NCI-H128 (cell line): ENCODE measurements at regions not wholly inside any gene's neighbourhood (a gene's known extent, or its start where the extent isn't known, plus 50 kb on each side); places are given as distances from the start of the nearest gene placed in this dataset.
"Not testable (repeated sequence)": the region's sequence is repeated elsewhere in the genome, so short reads cannot be mapped to it uniquely, and the experiment has no call there.

ENCODE experiments used
- DNase-seq: peaks from one replicate; lab custom pipeline; 2025; ENCODE audit not compliant: unreplicated experiment; lab: John Stamatoyannopoulos, UW

DNA sequence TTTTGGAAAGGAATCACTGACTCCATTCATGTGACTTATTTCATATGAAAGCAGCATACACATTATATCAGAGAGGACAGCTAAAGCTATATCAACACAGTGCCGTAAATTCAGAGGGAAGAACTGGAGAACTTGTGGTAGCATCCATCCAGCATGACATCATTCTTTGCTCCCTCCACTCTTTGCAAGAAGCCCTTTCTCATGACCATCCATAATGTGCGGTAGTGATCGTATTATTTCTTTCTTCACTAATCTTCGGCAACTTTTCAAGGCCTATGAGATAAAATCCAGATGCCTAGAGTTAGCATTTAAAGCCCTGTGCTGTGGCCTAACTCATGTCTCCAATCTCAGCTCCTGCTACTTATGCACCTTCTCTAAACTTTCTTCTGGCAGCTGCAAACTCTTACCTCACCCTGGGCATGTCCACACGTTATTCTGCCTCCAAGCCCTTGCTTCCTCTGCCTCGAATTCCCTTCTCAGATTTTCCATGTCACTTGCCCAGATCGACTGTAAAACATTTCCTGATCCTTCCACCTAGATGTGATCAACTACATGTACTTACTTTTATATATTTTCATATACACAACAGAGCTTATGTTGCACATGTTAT lies 307.3 kb upstream of the SGCD start:
- DNase-seq: no peak

DNA sequence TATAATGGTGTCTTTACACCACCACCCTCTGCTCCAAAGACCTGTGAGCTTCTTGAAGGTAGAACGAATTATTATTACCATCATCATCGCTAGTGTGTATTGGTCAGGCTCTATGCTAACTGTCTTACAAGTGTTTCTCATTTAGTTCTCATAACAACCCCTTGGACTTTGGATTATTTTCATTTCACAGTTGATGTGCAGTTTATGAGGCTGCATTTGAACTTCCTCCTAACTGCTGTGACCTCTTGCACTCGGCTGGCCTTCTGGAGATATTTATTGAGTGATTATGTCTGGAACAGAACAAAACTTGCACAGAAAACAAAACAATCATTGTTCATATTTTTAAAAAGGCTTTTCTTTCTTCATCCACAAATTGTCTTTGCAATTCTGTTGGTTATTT lies 306.3 kb upstream of the SGCD start:
- DNase-seq: no peak

DNA sequence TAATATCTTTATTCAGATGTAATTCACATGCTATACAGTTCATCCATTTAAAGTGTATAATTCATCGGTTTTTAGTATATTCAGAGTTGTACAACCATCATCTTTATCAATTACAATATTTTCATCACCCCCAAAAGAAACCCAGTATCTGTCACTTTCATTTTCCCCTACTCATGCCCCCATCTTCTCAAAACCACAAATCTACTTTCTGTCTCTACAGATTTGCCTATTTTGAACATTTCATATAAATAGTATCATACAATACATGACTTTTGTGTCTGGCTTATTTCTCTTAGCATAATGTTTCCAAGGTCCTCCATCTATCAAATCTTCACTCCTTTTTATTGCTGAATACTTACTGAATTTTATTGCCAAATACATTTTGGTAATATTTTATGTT lies 305.1 kb upstream of the SGCD start:
- DNase-seq: no peak

DNA sequence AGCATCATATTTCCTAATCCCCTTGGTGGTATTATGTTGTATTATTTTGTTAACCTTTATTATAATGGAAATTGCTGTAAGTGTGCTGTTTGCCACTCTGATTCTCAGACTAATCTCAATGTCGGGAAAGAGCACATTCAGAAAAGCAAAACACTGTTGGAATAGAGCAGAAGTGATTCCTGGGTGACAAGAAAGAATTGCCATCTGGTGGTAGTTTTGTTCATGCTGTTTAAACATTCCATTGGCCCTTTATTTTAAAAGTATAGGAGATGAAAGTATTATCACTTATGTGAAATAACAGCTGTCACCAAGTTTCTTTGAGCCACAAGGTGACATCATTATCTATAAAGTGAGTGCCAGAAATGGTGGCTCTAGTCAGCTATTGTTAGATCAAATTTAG lies 301.3 kb upstream of the SGCD start:
- no peak for DNase-seq

DNA sequence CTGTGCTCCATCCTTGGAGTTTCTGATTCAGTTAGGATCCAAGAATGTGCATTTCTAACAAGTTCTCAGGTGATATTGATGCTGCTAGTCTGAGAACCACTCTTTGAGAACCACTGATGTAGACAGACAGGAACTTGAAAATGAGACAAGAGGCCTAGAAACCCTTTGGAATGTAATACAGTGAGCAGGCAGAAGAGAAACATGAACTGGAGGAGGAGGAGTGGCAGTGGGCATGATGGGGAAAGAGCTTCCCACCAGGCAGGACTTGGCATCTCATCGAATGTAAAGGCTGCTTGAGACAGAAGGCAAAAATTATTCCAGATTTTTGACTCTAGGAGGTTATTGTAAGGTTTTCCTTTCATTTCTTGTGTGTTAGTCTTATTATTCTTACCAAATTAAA lies 295.8 kb upstream of the SGCD start:
- DNase-seq: no peak

DNA sequence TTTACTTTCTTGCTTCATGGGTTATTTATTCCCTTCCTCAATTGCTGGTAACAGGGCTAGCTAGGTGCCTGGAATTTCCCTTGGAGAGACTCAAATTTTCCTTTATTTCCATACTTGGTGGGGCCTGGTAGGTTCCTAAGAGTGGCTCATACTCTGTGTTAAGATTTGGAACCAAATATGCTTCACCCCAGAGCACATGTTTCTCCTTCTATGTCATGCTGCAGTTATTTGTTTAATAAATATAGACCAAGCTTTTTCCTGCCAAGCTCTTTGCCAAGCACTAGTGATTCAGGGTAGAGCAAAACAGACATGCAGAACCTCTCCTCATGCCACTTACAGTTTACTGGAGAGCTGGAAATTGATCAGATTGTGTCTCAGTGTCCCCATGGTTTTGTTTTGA lies 290.3 kb upstream of the SGCD start:
- DNase-seq: no peak

DNA sequence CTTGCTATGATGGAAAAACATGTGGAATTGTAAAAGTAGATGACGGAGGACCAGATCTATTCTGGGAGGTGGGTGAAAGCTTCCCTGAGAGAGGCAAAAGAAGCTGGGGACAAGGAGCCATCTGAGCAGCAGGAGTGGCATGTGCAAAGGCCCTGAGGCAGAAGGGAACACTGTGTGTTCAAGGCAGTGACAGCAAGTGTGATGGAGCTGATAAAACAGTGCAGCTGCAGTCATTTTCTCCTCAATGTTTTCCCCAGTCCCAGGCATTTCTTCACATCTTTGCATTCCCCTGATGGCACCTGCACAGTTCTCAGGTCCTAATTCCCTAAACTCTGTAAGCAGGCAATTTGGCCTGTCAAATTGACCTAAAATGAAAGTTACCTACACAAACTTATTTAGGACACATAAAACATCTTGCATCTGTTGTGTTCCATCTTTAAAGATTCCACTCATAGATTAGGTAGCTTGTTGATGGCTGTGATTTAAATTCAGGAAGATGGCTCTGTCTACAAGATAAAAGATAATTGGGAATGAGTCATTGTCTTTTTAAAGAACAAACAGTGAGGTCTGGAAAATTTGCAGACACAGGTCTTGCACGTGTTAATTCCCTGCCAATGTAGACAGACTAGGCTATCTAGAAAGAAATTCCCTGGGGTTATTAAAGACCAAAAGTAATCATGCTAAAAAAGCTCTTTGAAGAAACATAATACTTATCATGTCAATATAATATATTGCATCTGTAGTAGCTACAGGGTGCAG lies 289.6 kb upstream of the SGCD start:
- DNase-seq: no peak

DNA sequence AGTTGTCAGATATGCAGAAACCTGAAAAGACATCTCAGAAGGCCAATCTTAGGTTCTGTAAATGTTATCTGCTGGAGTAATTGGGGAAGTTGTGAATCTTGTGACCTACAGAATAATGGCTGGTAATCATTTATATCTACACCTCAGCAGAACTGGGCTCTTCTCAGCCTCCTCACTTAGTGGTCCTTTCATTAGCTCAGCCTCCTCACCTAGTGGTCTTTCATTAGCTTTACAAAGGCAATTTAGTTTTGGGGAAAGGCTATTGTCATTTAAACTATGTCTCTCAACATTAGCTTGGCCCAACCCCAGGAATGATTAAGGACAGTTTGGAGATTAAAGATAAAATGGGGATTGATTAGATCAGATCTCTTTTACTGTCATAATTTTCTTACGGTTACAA lies 284.2 kb upstream of the SGCD start:
- no peak for DNase-seq

DNA sequence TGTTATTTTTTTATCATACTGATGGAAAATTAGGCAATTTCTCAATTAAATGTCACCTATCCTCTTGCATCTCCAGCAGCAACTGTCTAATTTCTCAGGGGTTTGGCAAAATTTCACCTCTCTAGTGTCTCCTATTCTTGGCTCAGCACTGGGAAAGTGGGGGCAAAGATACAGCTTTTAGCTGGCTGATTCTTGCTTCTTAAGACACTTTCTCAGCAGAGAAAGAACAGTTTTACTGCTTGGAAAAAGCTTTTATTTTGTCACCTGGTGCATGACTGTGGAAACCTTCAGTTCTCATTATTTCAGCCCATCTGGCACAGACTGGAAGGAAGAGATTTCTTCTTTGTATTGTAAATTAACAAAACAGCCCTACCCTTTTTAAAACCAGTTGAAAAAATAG lies 283.6 kb upstream of the SGCD start:
- no peak for DNase-seq

DNA sequence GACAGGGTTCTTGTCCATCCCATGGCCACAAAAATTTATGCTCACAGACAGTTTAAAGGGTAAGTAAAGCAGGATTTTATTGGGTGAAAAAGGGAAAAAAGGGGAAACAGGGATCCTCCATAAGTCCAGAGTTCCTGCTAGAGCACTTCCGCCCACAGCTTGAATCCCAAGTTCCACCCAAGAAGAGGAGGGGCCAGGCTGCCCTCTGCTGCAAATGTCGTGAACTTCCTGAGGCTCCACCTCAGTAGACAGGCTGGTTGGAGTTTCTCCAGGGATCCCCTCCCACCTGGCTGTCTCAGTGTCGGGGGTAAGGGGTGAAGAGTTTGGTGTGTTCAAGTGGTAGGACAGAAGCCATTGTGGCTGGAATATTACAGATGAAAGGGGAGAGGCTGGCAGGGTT lies 275.0 kb upstream of the SGCD start:
- DNase-seq: no peak

DNA sequence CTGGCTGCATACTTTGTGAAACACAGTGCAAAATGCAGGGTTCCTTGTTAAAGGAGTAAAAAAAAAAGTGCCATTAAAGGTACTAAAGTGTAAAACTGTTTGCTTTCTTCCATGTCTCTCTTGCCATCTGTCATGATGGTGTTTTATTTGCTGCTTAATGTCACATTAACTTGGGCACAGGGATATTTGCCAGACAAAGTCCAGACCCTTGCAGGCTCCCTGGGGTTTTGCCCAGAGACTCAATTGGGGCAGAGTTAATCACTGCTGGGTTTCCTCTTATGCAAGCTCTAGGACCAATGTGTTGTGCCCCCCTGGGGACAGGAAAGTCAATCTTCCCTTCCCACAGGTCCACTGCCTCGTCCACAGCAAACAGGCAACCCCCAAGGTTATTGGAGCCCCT lies 274.3 kb upstream of the SGCD start:
- DNase-seq: no peak

DNA sequence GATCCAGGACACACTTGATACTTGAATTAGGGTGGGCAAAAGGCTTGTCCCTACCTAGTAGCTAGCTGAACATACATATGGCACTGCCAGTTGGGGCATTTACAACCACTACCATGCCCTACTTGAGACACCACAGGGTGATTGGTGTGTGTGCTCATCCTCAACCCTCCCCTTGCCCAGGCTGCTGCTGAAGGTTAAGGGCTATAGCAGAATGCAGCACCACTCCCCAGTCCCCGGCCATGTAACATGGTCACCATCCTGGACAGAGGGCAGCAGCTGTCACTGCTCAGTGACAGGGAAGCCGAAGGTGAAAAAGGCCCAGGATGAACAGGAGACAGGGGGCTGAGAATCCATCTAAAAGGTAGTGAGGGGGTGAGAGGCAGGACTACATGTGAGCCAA lies 273.9 kb upstream of the SGCD start:
- no peak for DNase-seq

DNA sequence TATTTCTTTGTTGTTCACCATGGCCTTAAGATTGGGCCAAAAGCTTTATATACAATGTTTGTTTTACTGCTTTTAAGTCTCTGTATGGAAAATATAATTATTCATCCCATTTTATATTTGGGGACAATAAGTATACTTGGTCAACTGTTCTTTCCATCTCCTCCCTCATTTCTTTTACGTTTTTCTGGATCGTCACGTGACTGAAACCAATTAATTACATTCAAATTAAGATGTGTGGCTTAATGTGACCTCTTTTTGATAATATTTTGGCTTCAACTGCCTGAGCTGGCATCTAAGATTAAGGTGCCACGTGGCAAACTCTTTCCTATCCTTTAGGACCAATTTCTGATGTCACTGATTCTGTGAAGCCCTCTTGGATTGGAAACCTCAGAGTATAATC lies 250.1 kb upstream of the SGCD start:
- no peak for DNase-seq

DNA sequence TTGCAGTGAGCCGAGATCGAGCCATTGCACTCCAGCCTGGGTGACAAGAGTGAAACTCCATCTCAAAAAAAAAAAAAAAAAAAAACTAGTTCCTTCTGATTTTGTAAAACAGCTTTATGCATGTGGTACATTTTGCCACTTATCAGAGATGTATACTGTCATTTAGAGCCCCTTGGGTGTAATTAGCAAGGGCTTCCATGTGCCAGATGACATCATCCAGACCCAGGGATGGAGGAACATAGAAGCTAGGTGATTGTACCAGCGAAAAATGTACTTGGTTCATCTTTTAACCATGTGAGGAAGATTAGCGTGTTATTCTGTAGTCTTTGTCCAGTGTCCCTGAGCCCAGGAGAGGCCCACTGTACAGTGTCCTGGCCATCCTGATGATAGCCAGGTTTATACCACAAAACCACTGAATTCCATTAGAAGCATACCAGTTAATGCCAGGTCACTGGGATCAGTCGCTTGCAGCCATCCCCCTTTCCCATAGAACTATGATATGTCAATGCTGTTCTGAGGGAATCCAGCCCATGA lies 239.3 kb upstream of the SGCD start:
- no peak for DNase-seq

DNA sequence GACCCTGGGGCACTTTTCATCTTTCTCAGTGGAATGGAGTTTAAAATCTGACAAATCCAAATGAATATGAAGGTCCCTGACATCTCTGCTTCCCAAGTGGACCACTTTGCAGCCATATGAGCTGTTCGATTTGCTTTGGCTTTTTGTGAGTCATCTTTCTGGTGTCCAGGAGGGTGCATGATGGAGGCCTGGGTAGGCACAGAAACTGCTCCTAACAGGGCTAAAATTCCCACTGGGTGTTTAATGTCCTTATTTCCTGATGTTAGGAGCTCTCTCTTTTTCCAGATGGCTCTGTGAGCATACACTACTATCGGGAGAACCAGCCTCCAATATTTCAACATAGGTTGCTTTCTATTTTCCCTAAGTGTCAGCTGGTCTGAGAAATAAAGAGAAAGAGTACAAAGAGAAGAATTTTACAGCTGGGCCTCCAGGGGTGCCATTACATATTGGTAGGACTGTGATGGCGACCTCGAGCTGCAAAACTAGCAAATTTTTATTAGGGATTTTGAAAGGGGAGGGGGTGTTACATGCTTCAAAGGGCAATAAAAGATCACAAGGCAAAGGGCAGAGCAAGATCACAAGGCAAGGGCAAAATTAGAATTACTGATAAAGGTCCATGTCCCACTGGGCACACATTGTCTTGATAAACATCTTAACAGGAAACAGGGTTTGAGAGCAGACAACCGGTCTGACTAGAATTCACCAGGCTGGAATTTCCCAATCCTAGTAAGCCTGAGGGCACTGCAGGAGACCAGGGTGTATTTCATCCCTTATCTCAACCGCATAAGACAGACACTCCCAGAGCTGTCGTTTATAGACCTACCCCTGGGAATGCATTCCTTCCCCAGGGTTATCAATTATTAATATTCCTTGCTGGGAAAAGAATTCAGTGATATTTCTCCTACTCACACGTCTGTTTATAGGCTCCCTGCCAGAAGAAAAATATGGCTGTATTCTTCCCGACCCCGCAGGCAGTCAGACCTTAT lies 236.7 kb upstream of the SGCD start:
- DNase-seq: not testable (repeated sequence)

DNA sequence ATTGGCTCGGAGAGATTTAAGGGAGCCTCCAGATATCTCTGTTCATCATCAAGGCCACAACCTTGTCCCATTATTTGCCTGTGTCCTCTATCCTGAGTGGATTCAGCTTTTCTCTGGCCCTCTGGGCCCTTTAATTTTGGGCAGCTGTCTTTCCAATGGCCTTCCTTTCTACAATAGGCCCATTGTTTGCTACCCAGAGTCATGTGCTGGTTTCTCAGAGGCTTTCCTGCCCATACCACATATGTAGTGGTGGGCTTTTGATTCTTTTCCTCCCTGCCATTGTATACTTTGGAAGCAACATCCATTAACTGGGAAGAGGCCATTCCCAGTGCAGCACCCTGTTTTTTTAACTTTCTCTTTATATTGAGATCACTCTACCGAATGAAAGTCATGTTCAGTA lies 233.9 kb upstream of the SGCD start:
- DNase-seq: no peak

DNA sequence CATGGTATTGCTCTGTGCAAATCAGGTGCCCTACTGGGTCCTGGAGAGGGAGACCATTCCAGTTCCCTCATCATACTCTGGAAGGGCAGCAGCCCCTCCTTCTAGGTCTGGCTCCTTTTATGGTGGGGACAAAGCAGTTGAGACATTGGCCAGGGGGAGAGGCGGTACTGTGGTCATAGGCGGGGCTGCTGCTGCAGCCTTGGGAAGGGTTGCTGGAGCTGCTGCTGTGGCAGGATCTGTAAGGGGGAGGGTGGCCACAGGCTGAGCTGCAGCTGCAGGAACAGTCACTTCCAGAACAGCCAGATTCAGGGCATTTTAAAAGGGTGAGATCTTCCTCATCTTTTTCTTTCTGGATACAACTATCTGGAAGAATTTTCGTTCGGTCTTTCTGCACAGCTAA lies 233.0 kb upstream of the SGCD start:
- no peak for DNase-seq

DNA sequence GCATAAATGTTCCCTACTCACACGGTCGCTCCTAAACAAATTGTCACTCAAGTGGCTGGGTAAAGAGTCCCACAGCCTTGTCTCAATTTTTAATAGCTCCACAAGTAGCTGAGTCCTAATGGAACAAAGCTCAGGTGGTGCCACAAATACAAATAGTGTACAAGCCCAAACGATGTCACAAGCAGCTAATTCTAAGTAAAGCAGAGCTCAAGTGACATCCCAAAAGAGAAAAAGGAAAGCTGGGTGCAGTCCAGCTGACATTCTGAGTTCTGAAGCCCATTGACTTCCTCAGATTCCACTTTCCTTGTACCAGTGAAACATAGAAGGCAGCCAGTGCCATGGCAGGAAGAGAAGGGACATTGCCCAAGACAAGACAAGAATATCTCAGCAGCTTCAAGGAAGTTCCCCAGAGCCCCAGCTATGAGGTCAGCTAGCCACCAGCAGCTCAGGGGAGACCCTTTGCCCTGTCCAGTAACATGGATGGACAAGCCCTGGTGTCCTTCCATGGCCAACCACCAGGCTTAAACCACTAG lies 231.2 kb upstream of the SGCD start:
- no peak for DNase-seq

DNA sequence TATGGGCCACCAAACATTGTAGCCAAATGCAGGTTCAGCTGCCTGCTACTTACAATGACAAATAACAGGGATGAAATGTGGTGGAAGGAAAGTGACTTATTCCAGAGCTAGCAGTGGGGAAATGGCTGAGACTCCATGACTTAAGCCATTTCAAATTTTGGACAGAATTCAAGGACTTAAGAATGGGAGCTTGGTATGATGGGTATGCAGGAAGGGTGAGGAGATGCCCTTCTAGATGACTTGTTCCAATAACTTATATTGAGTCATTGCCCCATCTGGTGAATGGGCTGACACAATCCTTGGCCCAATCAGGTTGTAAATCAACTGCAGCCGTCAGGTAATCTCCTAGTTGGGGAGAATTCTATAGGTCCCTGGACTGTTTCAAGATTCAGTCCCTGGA lies 230.7 kb upstream of the SGCD start:
- DNase-seq: no peak

DNA sequence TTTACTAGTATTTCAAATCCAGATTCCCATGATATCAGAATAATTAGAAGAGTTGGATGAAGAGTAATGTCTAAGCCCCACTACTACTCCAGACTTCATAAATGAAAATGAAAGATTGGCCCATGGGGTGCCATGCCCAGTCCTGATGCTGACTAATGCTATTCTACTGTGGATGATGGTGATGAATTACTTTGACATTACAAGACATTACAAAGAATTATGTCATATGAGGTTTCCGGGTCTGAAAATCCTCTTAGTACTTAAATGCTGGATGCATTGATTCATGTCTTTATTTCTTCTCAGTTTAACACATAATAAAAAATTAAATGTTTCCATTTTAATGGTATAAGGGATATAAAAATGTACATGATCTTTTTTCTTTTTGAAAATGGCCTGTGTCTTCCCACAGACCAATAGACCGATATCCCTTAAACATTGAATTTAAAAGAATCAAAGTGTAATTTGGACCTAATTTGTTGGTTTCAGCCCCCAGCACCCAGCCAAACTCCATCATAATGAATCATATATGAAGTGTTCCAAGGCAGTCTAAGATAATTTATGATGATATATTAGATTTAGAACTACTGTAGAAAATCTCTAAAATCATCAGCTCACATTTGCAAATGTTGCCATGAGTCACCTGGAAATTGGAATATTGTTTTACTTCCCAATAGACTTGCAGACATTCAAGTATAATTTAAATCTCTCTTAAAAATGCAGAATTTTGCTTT lies 223.6 kb upstream of the SGCD start:
- no peak for DNase-seq
